ENCODE measurements at regions not wholly inside any gene's neighbourhood (a gene's known extent, or its start where the extent isn't known, plus 50 kb on each side); places are given as distances from the start of the nearest gene placed in this dataset.
A peak's percentile ranks its signal among the peaks of the same experiment; 100 is the strongest.
"Not testable (repeated sequence)": the region's sequence is repeated elsewhere in the genome, so short reads cannot be mapped to it uniquely, and the experiment has no call there.

- Histone ChIP-seq H3K27me3 (ENCODE audit: control insufficient read depth, insufficient read depth, low read length) (no peaks in the 10 kb centered on the region), H3K4me3 (ENCODE audit: low read depth, low read length) (no peak overlapping the region), H3K36me3 (ENCODE audit: control insufficient read depth, insufficient read depth, low read length) (no peaks in the 10 kb centered on the region)
- DNase-seq (ENCODE audit: low read depth) (no peak), FAIRE-seq (no peak)
- no peak for TF ChIP-seq CTCF (IDR thresholded peaks at IDR 0.05; ENCODE audit: insufficient read depth, low read length, severe bottlenecking)
Observed at GRCh38 chr7:138185132-138185908, 109.1 kb downstream of the AKR1D1 start.

- H3K4me3 ChIP-seq (ENCODE audit: low read depth, low read length) = no peak overlapping the region
- no peak for DNase-seq (ENCODE audit: low read depth)
- no peaks in the 10 kb centered on the region for H3K36me3 ChIP-seq (ENCODE audit: control insufficient read depth, insufficient read depth, low read length)
- no peaks in the 10 kb centered on the region for H3K27me3 ChIP-seq (ENCODE audit: control insufficient read depth, insufficient read depth, low read length)
- no peak for TF ChIP-seq CTCF (IDR thresholded peaks at IDR 0.05; ENCODE audit: insufficient read depth, low read length, severe bottlenecking)
- no peak for FAIRE-seq
Observed at GRCh38 chr7:138186951-138187351, 110.7 kb downstream of the AKR1D1 start.

- FAIRE-seq (no peak), DNase-seq (ENCODE audit: low read depth) (no peak)
- TF ChIP-seq CTCF (IDR thresholded peaks at IDR 0.05; ENCODE audit: insufficient read depth, low read length, severe bottlenecking) = no peak
- H3K4me3 ChIP-seq (ENCODE audit: low read depth, low read length) = no peak overlapping the region
- H3K36me3 ChIP-seq (ENCODE audit: control insufficient read depth, insufficient read depth, low read length) = no peaks in the 10 kb centered on the region
- no peaks in the 10 kb centered on the region for H3K27me3 ChIP-seq (ENCODE audit: control insufficient read depth, insufficient read depth, low read length)
Observed at GRCh38 chr7:138188290-138188858, 112.1 kb downstream of the AKR1D1 start.

- H3K36me3 ChIP-seq (ENCODE audit: control insufficient read depth, insufficient read depth, low read length) = no peaks in the 10 kb centered on the region
- no peak for FAIRE-seq
- no peaks in the 10 kb centered on the region for H3K27me3 ChIP-seq (ENCODE audit: control insufficient read depth, insufficient read depth, low read length)
- no peak for TF ChIP-seq CTCF (IDR thresholded peaks at IDR 0.05; ENCODE audit: insufficient read depth, low read length, severe bottlenecking)
- H3K4me3 ChIP-seq (ENCODE audit: low read depth, low read length) = no peak overlapping the region
- DNase-seq (ENCODE audit: low read depth) = no peak
Observed at GRCh38 chr7:138194567-138194966, 118.3 kb downstream of the AKR1D1 start.

- no peak for TF ChIP-seq CTCF (IDR thresholded peaks at IDR 0.05; ENCODE audit: insufficient read depth, low read length, severe bottlenecking)
- H3K4me3 ChIP-seq (ENCODE audit: low read depth, low read length) = no peak overlapping the region
- H3K36me3 ChIP-seq (ENCODE audit: control insufficient read depth, insufficient read depth, low read length) = no peaks in the 10 kb centered on the region
- no peaks in the 10 kb centered on the region for H3K27me3 ChIP-seq (ENCODE audit: control insufficient read depth, insufficient read depth, low read length)
- no peak for FAIRE-seq
- DNase-seq (ENCODE audit: low read depth) = peak; percentile 23
Observed at GRCh38 chr7:138195151-138195571, 118.9 kb downstream of the AKR1D1 start.

GRCh38 chr7:138196503-138196946, 120.3 kb downstream of the AKR1D1 start:
- DNase-seq (ENCODE audit: low read depth) = peak; percentile 33
- not testable (repeated sequence) for H3K4me3 ChIP-seq (ENCODE audit: low read depth, low read length); H3K36me3 ChIP-seq (ENCODE audit: control insufficient read depth, insufficient read depth, low read length); FAIRE-seq; H3K27me3 ChIP-seq (ENCODE audit: control insufficient read depth, insufficient read depth, low read length)
